ENCODE measurements at regions not wholly inside any gene's neighbourhood (a gene's known extent, or its start where the extent isn't known, plus 50 kb on each side); places are given as distances from the start of the nearest gene placed in this dataset.

- H3K36me3 Mint-ChIP-seq (ENCODE audit: insufficient read depth in 1 of 3, low read depth in 3 of 3): no peaks in the 10 kb centered on the region
- H2BK5ac ChIP-seq (ENCODE audit: insufficient read length, low read length): no peak overlapping the region
- no peak overlapping the region for H3K14ac ChIP-seq (ENCODE audit: insufficient read depth, low read length)
- peaks cover 2 to 10% of the 10 kb centered on the region in 2 experiments; a peak in 3 of 4 replicates for H3K4me1 Mint-ChIP-seq
- H2BK120ac ChIP-seq (ENCODE audit: low read depth, low read length, poor library complexity, severe bottlenecking): no peak overlapping the region
- H3K79me2 ChIP-seq (ENCODE audit: insufficient read depth, low read length): no peaks in the 10 kb centered on the region
- no peak overlapping the region for H3K18ac ChIP-seq (ENCODE audit: insufficient read length, low read depth, low read length)
- no peak overlapping the region for H4K5ac ChIP-seq (ENCODE audit: insufficient read length, low read depth, low read length)
- H3K9me3 Mint-ChIP-seq: no peaks in the 10 kb centered on the region
- H3T11ph ChIP-seq (ENCODE audit: low read length): no peak overlapping the region
- H3K23me2 ChIP-seq (ENCODE audit: insufficient read length, low read depth, low read length, poor library complexity, severe bottlenecking): no peaks in the 10 kb centered on the region
- no peaks in the 10 kb centered on the region for H3K4me1 ChIP-seq (ENCODE audit: insufficient read depth, low read length)
- H3K23ac ChIP-seq (ENCODE audit: insufficient read length, low read depth, low read length): no peak overlapping the region
- WGBS (ENCODE audit: extremely low coverage, insufficient read length, low lambda C conversion rate): no CpG with 5 or more reads among the region's 2 CpGs
- H2AFZ ChIP-seq (ENCODE audit: low read length): no peak overlapping the region
- no peak overlapping the region for H2BK15ac ChIP-seq (ENCODE audit: low read depth, low read length)
- H3K4me2 ChIP-seq (ENCODE audit: insufficient read depth, insufficient read length, low read length): no peak overlapping the region
- no peak overlapping the region for H3K4me3 Mint-ChIP-seq
- no peak overlapping the region for H3K27ac ChIP-seq (ENCODE audit: insufficient read length, low read depth, low read length)
- H3K4ac ChIP-seq (ENCODE audit: low read depth, low read length): no peak overlapping the region
- H2BK12ac ChIP-seq (ENCODE audit: insufficient read length, low read depth, low read length): no peak overlapping the region
- H4K8ac ChIP-seq (replicated peaks; ENCODE audit: insufficient read length, low read depth, low read length): no peak overlapping the region
- no peak overlapping the region for H3K27ac Mint-ChIP-seq
- no peak overlapping the region for H2AK5ac ChIP-seq (ENCODE audit: insufficient read length, low read length)
- no peaks in the 10 kb centered on the region for H4K20me1 ChIP-seq (ENCODE audit: control insufficient read depth, insufficient read depth, insufficient read length)
- no peaks in the 10 kb centered on the region for H3K27me3 Mint-ChIP-seq (ENCODE audit: low read depth)
- H2BK20ac ChIP-seq (ENCODE audit: low read depth, low read length, poor library complexity, severe bottlenecking): no peak overlapping the region
- H3K9me3 ChIP-seq (ENCODE audit: control insufficient read depth, low read depth, low read length): no peaks in the 10 kb centered on the region
- no peak for DNase-seq
- no peak overlapping the region for H3K56ac ChIP-seq (ENCODE audit: insufficient read length, low read depth, low read length)
- TF ChIP-seq CTCF (conservative IDR thresholded peaks at IDR 0.05): no peak
- H4K91ac ChIP-seq (ENCODE audit: insufficient read length, low read depth, low read length): no peak overlapping the region
- no peaks in the 10 kb centered on the region for H3K79me1 ChIP-seq (ENCODE audit: insufficient read depth, low read depth, low read length, poor library complexity, severe bottlenecking)
- H3K9ac ChIP-seq (ENCODE audit: extremely low read depth, insufficient read length, low read length): no peak overlapping the region
- H3K27me3 ChIP-seq (ENCODE audit: insufficient read depth, low read length): no peaks in the 10 kb centered on the region
Observed at GRCh38 chr2:221276601-221277000, 295.5 kb downstream of the EPHA4 start.
